ENCODE measurements at regions not wholly inside any gene's neighbourhood (a gene's known extent, or its start where the extent isn't known, plus 50 kb on each side); places are given as distances from the start of the nearest gene placed in this dataset.

DNA sequence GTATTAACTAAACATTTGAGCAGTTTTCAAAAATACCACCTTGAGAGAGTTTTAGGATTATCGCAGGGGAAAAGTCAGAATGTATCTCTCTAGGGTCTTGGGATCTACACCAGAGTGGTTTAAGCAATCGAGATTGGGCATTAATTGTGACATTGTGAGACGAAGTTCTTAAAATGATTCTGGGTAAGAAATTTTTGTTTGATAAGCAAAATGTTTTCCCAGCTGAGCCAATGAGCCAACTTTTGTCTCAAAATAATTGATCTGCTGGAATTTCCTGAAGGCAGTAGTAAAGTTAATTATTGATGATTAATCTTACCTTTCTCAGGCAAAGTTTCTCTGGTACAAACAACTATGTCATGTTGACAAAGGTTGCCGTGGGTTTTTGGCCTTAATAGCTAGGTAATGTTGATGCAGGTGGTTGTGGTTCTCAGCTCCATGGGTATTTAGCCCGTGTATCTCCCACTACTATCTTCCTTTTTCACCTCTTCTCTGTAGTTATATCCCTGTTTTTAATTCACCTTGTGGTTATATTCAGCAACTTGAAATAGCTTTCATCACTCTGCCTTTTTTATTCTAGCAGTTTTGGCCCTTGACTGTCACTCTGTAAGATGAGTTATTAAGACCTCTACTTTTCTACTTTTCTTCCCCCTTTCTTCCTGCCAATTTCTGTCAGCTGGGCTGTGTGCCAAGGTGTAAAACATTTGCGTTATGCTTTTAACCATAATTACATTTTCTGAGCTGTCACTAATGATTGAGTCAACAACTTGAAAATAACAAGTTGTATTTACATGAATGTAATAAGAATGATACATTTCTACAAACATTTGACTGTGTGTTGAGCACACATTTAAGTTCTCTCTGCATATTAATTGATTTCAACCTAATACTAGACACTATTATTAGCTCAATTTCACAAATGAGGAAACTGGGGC is 368.3 kb upstream of the BTBD3 start:
- no peak for DNase-seq (ENCODE audit: low read depth)
- TF ChIP-seq, protein P1, sequence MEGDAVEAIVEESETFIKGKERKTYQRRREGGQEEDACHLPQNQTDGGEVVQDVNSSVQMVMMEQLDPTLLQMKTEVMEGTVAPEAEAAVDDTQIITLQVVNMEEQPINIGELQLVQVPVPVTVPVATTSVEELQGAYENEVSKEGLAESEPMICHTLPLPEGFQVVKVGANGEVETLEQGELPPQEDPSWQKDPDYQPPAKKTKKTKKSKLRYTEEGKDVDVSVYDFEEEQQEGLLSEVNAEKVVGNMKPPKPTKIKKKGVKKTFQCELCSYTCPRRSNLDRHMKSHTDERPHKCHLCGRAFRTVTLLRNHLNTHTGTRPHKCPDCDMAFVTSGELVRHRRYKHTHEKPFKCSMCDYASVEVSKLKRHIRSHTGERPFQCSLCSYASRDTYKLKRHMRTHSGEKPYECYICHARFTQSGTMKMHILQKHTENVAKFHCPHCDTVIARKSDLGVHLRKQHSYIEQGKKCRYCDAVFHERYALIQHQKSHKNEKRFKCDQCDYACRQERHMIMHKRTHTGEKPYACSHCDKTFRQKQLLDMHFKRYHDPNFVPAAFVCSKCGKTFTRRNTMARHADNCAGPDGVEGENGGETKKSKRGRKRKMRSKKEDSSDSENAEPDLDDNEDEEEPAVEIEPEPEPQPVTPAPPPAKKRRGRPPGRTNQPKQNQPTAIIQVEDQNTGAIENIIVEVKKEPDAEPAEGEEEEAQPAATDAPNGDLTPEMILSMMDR (conservative IDR thresholded peaks at IDR 0.05; ENCODE audit: control insufficient read depth, insufficient read depth, low read depth, low read length): no peak
- no peak overlapping the region for H3K4me3 ChIP-seq (ENCODE audit: control insufficient read depth, low read depth, low read length)

DNA sequence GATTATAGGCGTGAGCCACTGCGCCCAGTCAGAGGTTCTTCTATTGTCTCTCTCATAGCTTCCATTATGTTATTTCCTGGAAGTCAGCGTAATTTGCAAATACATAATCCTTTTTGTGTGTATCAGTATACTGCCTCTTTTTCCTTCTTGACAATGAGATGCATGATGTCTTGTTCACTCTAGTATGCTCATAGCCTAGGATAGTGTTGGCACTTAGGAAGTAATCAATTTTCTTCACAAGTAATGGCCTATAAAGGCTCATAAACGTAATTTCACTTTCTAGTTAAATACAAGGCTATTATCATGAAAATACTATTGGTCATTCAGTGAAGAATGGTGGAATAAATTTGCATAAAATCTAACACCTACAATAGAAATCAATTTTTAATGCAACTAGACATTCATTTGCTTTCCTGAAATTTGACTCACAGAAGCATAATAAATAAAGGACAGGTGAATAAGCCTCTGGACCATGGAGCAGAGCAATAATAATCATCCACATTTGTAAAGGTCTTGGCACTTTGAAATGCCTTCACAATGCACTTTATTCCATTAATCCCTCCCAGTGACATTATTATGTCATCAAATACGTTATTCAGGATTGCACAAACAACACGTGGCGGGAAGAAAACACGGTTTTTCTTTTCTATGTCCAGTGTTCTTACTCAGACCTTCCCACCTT is 366.9 kb upstream of the BTBD3 start:
- DNase-seq (ENCODE audit: low read depth): no peak
- TF ChIP-seq, protein P1 (conservative IDR thresholded peaks at IDR 0.05; ENCODE audit: control insufficient read depth, insufficient read depth, low read depth, low read length): no peak
- no peak overlapping the region for H3K4me3 ChIP-seq (ENCODE audit: control insufficient read depth, low read depth, low read length)

DNA sequence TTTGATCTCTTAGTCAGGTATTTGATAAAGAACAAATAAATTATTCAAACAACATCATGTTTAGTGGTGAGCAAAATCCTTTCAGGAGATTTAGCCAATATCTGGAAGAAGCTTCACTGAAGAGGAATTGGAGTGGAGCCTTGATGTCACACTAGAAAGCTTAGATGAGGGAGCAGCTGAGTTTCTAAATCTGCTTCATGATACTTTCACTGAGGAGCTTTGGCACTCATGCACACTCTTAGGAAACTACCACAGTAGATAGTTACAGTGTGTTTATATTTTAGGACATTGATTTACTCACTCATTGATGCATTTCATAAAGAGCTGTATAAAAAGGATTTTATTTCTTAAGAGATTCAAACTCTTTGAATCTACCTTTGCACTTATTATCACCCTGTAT is 366.2 kb upstream of the BTBD3 start:
- TF ChIP-seq, protein P1 (conservative IDR thresholded peaks at IDR 0.05; ENCODE audit: control insufficient read depth, insufficient read depth, low read depth, low read length): no peak
- no peak for DNase-seq (ENCODE audit: low read depth)
- no peak overlapping the region for H3K4me3 ChIP-seq (ENCODE audit: control insufficient read depth, low read depth, low read length)

DNA sequence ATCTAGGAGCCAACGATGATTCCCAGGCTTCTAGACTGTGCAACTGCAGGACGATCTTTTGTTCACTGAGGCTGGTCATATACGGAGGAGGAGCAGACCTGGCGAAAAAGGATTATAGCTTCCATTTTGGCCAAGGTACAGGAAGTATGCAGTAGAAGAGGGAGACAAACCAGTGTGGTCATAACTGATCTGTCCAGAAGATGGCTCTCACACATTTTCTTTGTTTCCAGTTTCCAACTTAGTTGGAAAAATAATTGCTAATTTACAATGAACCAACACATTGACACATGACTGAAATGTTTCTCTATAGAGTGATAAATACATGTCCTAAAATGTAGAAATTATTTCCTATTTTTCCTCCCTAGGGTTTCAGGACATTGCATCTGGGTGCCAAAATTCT is 364.1 kb upstream of the BTBD3 start:
- TF ChIP-seq, protein P1 (conservative IDR thresholded peaks at IDR 0.05; ENCODE audit: control insufficient read depth, insufficient read depth, low read depth, low read length): peak; percentile 39
- peak; percentile 25 for DNase-seq (ENCODE audit: low read depth)
- H3K4me3 ChIP-seq (ENCODE audit: control insufficient read depth, low read depth, low read length): no peak overlapping the region

DNA sequence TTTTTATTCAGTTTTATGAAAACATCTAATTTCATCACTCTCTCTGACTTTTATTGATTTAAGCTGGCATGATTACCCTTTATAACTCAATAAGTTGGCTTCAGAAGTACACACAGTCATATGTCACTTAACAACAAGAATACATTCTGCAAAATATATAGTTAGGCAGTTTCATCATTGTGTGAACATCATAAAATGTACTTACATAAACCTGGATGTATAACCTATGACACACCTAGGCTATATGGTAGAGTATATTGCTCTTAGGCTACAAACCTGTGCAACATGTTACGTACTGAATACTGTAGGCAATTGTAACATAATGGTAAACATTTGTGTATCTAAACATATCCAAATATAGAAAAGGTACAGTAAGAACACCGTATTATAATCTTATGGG is 362.2 kb upstream of the BTBD3 start:
- DNase-seq (ENCODE audit: low read depth): no peak
- no peak overlapping the region for H3K4me3 ChIP-seq (ENCODE audit: control insufficient read depth, low read depth, low read length)
- TF ChIP-seq, protein P1 (conservative IDR thresholded peaks at IDR 0.05; ENCODE audit: control insufficient read depth, insufficient read depth, low read depth, low read length): no peak

DNA sequence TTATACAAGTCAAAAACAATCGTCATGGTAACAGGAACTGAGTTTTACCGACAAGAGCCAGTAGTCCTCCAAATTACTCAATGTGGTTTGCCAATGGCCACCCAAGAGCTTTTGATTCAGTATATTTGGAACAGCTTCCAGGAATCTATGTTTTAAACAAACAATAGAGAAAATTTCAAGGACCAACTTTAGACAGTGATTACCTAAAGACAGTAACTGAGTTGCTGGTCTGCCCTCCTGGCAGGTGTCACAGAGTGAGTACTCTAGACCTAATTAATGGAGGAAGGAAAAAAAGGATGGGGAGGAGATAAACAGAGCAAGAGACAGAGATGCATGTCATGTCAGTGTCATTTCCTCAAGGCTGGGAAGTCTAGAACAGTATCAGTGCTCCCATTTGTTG is 361.3 kb upstream of the BTBD3 start:
- H3K4me3 ChIP-seq (ENCODE audit: control insufficient read depth, low read depth, low read length): no peak overlapping the region
- DNase-seq (ENCODE audit: low read depth): no peak
- TF ChIP-seq, protein P1 (conservative IDR thresholded peaks at IDR 0.05; ENCODE audit: control insufficient read depth, insufficient read depth, low read depth, low read length): no peak

Data from fibroblast of mammary gland (primary cell).